ENCODE measurements at regions not wholly inside any gene's neighbourhood (a gene's known extent, or its start where the extent isn't known, plus 50 kb on each side); places are given as distances from the start of the nearest gene placed in this dataset.
"Not testable (repeated sequence)": the region's sequence is repeated elsewhere in the genome, so short reads cannot be mapped to it uniquely, and the experiment has no call there.

DNA sequence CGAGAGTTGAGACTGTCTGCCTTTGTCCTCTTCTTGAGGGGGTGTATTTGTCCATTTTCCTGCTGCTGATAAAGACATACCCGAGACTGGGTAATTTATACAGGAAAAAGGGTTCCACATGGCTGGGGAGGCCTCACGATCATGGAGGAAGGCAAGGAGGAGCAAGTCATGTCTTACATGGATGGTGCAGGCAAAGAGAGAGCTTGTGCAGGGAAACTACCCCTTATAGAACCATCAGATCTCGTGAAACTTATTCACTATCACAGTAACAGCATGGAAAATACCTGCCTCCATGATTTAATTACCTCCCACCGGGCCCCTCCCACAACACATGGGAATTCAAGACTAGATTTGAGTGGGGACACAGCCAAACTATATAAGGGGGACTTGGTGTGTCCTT lies 338.2 kb upstream of the TNRC6C start:
- no peak for FAIRE-seq
- no peak for DNase-seq (ENCODE audit: insufficient read length, low spot score)

DNA sequence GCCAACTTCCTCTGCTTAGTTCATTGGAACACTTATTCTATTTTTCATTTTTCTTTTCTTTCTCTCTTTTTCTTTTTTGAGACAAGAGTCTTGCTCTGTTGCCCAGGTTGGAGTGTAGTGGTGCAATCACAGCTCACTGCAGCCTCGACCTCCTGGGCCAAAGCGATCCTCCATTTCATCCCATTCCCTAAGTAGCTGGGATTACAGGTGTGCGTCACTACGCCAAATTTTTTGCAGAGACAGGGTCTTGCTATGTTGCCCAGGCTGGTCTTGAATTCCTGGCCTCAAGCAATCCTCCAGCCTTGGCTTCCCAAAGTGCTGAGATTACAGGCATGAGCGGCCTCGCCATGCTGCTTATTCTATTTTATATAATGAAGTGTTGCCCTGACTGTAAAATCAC lies 336.4 kb upstream of the TNRC6C start:
- not testable (repeated sequence) for FAIRE-seq; DNase-seq (ENCODE audit: insufficient read length, low spot score)

DNA sequence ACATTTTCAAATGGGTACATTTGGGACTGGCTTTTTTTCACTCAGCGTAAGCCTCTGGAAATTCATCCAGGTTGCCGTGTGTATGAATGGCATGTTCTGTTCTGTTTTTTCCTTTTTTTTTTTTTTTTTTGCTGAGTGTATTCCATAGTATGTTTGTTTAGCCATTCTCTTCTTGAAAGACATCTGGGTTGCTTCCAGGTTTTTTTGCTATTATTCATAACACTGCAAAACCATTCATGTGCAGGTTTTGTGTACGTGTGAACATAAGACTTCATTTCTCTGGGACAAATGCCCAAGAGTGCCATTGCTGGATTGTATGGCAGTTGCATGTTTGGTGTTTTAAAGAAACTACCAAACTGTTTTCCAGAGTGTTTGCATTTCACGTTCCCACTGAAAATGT lies 335.9 kb upstream of the TNRC6C start:
- no peak for FAIRE-seq
- DNase-seq (ENCODE audit: insufficient read length, low spot score): no peak

DNA sequence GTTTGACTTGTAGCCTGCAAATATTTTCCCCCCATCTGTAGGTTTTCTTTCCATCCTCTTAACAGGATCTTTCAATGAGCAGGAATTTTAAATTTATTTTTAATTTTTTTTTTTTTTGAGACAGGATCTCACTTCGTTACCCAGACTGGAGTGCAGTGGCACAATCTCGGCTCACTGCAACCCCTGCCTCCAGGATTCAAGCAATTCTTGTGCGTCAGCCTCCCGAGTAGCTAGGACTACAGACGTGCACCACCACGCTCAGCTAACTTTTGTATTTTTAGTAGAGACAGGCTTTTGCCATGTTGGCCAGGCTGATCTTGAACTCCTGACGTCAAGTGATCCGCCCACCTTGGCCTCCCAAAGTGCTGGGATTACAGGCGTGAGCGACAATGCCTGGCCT lies 335.2 kb upstream of the TNRC6C start:
- not testable (repeated sequence) for FAIRE-seq; DNase-seq (ENCODE audit: insufficient read length, low spot score)

DNA sequence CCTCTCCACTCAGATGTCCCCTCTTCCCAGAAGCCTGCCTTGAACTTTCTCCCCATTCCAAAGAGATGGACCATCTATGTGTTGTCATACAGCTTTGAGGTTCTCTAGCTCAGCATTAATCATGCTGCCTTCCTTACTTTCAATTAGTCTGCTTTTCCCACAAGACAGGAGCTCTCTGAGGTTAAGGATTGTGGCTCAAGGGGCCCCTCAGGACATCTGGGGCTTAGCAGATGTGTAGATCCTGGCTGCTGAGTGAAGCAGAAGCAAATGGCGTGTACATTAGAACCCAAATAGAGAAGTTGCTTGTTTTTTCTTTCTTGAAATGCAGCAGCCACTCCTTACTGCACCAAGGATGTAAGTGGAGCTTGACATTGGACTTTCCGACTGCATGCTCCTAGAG lies 330.5 kb upstream of the TNRC6C start:
- no peak for DNase-seq (ENCODE audit: insufficient read length, low spot score)
- no peak for FAIRE-seq

DNA sequence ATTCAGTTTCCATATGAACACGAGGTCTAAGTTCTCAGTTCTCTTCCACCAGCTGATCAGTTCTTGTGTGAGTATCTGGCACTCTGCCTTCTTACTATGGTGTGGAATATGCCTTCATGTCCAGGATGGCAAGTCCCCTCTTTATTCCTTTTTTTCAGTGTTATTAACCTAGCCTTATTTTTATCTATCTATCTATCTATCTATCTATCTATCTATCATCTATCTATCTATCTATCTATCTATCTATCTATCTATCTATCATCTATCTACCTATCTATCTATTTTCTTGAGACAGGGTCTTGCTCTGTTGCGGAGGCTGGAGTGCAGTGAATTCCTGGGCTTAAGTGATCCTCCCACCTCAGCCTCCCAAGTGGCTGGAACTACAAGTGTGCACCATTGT lies 329.2 kb upstream of the TNRC6C start:
- not testable (repeated sequence) for FAIRE-seq; DNase-seq (ENCODE audit: insufficient read length, low spot score)

DNA sequence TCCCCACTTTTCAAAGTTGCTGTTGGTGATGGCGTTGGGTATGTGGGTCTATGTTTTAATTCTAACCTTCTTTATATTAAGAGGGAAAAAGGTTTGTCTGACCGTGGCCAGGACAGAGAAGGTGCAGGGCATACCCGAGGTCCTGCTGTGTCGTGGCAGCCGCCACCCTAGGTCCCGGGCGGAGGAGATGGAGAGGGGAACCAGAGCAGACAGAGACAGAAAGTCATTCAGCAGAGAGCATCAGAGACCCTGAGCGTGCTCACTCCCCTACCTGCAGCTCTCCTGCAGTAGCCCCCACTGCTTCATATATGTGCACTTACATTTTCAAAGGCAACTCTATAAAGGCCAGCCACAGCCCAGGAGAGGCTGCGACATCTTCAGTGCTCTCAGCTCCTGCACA lies 327.2 kb upstream of the TNRC6C start:
- no peak for DNase-seq (ENCODE audit: insufficient read length, low spot score)
- FAIRE-seq: no peak

DNA sequence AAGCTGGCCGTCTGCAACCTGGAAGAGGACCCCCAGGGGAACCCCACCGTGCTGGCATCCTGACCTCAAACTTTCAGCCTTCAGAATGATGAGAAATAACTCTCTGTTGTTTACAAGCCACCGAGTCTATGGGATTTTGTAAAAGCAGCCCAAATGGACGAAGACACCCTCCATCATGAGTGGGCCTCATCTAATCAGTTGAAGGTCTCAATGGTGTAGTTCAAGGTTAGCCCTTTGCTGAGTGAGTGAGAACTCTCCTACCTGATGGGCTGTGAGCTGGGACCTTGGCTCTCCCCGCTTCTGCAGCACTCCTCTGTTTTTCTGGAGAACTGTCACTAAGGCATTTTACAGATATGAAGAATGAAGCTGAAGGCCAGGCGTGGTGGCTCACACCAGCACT lies 325.9 kb upstream of the TNRC6C start:
- FAIRE-seq (no peak), DNase-seq (ENCODE audit: insufficient read length, low spot score) (no peak)

DNA sequence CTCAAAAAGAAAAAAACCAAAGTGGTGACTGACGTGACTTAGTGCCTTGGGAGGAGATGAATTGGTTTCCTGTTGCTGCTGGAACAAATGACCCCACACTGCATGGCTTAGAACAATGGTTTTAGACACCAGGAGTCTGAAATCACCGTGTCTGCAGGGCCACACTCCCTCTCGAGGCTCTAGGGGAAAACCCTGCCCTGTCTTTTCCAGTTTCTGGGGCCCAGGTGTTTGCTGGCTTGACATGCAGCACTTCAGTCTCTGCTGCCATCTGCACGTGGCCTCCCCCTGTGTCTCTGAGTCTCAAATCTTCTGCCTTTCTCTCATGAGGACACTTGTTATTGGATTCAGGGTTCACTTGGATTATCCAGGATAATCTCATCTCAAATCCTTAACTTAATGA lies 323.8 kb upstream of the TNRC6C start:
- DNase-seq (ENCODE audit: insufficient read length, low spot score) (no peak), FAIRE-seq (peak; percentile 56)

DNA sequence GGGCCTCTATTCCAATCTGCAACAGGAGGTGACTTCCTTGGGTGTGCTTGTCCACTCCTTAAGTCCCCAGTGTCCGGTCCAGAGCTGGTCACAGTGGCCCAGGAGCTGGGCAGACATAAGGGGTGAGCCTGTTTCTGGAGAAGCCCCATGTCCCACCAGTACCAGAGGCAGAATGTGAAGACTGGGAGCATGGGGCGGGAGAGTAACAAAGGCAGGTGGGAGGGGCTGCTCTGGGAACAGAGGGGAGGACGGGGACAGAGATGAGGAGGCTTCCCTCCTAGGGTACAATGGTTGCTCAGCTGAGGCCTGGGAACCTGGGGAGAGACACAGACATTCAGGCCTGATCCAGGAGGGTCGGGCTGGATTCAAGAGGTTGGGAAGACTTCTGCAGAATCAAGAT lies 323.3 kb upstream of the TNRC6C start:
- FAIRE-seq (no peak), DNase-seq (ENCODE audit: insufficient read length, low spot score) (no peak)

DNA sequence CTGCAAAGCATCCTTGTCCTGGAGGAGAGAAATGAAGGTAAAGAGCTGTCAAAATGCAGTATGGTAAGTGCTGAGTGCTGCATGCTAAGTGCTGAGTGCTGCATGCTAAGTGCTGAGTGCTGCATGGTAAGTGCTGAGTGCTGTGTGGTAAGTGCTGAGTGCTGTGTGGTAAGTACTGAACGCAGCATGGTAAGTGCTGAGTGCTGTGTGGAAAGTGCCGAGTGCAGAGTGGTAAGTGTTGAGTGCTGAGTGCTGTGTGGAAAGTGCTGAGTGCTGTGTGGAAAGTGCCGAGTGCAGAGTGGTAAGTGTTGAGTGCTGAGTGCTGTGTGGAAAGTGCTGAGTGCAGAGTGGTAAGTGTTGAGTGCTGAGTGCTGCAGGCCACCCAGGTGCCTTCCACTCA lies 322.7 kb upstream of the TNRC6C start:
- not testable (repeated sequence) for FAIRE-seq; DNase-seq (ENCODE audit: insufficient read length, low spot score)

DNA sequence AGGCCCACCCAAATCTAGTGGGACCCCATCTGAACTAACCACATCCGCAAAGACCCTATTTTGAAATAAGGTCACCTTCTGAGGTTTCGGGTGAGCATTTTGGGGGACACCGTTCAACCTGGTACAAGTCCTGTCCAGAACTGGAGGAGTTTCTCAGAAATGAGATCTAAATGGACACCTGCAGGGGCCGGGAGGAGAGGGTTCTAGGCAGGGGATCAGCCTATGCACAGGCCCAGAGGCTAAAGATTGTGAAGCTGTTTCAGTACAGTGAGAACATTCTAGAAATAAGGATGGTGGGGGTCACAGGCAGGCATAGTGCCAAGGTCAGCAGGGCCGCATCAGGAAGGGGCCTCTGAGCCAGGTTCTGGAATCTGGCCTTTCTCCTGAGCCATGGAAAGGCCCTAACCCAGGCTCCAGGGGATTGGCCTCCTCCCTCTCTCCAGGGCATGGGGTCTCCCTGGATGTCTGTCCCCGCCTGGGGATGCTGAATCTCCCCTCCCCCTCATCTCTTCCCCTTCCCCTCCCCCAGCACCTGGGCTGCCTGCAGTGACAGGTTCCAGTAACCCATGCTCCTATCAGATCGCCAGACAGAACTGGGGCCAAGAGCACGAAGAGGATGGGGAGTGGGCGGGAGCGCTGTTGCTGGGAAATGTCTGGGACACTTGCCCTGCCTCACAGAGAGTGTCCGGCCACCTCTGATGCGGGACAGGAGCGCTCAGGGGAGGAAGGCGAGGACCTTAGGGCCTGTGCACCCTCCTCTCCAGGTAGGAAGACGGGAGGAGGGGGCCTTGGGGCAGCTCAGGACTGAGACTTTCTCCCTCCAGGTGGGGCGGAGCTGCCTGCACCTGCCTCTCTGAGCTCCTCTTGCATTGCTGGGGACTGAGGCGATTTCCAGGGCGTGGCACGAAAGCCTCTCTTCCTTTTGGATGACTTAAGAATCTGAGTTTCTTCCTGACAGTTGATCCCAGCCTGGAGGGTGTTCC lies 321.4 kb upstream of the TNRC6C start:
- no peak for DNase-seq (ENCODE audit: insufficient read length, low spot score)

DNA sequence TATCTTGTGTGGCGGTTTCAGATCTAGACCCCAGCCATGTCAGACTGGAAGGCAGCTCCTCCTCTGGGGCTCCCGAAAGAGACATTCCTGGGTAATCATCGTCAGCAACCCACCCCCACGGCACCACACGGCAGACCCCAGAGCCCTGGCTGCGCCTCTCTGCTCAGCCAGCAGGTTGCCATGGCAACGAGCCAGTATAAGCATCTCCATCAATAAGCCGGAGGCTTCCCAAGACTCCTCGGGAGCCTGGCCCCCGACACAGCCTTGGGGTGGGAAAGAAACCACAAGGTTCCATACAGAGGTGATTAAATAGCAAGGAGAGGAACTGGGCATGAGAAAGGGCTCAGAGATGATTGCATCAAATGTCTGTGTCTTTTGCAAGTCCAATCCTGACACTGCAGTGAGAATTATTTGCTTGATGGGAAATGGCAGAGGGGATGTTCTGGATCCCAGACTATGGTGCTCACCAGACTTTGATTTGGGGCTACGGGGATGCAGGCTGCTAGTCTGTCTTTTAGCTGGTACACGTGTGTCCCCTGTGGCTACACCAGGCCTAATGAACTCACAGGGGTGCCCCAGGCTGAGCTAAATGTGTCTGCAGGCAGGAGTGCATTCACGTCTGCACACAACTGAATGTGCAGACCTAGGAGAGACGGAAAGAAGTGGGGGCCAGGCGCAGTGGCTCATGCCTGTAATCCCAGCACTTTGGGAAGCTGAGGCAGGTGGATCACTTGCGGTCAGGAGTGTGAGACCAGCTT lies 320.5 kb upstream of the TNRC6C start:
- no peak for DNase-seq (ENCODE audit: insufficient read length, low spot score)
- FAIRE-seq: no peak

More for the DNA sequence above, 321.4 kb upstream of the TNRC6C start:
- FAIRE-seq: no peak

DNA sequence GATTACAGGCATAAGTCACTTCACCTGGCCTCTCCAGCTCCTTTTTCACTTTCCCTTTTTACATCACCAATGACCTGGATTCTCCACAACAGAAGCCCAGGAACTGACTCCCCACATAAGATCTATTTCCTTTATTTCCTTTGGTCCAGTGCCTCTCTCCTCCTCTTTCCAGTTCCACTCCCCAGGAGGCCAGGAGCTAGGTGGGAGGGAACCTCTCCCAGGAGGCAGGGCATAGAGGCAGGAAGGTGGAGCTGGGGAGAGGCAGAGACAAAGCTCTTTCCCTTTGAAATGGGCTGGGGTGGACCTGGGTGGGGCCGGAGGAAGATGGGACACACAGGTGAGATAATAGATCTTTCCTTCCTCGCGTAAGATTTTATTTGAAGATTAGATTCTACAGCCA lies 318.3 kb upstream of the TNRC6C start:
- DNase-seq (ENCODE audit: insufficient read length, low spot score): no peak
- no peak for FAIRE-seq

DNA sequence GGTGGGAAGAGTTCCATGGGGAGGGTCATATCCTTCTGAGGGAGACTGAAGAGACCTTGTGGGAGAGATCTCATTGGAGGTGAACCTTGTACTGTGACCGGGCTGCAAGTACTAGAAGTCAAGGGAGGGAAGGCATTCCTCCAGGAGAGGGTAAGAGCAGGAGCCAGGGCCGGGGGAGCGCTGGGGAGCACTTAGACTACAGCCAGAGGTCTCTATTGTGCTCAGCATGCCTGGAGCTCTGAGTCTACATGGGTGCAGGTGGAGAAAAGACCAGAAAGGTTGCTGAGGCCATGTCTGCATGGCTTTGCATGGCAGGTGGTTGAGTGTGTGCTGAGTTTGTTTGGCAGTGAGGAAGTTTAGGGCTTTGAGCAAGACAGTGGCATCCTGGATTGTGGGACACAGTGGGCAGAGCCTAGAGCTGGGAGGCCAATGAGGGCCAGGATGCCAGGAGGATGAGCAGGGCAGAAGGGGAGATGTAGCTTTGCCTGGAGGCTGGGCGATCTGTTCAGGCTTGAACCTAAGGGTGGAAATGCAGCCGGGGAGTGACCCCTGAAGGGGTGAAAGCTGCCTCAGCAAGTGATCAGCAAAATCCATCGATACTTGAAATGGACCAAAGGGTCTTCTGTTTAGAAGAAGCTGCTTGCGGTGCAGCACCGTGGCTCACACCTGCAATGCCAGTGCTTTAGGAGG lies 317.4 kb upstream of the TNRC6C start:
- FAIRE-seq (no peak), DNase-seq (ENCODE audit: insufficient read length, low spot score) (no peak)

DNA sequence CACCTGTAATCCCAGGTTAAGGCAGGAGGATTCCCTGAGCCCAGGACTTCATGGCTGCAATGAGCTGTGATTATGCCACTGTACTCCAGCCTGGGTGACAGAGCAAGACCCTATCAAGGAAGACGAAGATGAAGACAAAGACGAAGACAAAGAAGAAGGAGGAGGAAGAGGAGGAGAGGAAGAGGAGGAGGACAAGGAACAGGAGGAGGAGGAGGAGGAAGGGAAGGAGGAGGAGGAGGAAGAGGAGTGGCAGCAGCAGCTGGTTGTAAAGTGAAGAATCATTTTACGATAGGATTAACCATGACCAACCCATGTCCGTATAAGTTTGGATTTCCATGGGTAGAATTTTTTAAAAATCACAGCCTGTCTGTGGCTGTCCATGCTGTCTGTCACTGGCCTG lies 316.8 kb upstream of the TNRC6C start:
- DNase-seq (ENCODE audit: insufficient read length, low spot score) (no peak), FAIRE-seq (no peak)

DNA sequence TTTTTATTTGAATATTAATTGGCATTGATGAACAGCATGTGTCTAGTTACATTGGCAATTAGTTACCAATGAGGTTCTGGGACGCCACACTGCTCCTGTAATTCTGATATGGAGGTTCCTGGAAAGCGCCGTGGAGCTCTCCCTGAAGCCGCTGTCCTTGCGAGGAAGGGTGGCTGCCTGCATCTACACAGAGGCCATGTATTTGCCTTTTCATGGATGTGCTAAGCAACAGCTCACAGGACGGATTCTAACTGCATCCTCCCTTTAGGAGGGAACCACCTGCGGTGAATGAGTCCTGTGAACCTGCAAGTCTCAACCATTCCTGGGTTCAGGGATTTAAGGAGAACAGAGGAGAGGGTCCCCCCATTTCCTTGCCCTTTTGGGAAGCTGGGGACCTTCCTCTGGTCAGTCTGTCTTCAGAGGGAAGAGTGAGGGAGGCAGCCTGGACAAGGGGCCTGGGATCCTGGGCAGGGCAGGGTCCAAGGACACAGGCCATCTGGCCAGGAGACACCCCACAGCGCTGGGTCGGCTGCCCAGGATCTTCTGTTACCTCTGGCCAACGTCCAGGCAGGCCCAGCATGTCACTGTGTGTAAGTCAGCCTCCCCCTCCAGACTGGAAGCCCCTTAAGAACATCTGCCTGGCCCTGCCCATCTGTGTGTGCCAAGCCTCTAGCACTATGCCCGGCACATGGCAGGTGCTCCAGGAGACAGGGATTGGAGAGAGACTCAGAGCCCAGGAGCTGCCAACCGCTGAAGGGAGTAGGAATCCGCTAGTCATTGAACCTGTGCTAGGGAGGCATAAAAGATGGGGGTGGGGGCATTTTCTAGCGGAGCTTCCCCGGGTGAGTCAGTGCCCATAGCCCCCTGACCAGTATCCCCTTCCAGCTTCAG lies 314.1 kb upstream of the TNRC6C start:
- DNase-seq (ENCODE audit: insufficient read length, low spot score) (no peak), FAIRE-seq (no peak)

DNA sequence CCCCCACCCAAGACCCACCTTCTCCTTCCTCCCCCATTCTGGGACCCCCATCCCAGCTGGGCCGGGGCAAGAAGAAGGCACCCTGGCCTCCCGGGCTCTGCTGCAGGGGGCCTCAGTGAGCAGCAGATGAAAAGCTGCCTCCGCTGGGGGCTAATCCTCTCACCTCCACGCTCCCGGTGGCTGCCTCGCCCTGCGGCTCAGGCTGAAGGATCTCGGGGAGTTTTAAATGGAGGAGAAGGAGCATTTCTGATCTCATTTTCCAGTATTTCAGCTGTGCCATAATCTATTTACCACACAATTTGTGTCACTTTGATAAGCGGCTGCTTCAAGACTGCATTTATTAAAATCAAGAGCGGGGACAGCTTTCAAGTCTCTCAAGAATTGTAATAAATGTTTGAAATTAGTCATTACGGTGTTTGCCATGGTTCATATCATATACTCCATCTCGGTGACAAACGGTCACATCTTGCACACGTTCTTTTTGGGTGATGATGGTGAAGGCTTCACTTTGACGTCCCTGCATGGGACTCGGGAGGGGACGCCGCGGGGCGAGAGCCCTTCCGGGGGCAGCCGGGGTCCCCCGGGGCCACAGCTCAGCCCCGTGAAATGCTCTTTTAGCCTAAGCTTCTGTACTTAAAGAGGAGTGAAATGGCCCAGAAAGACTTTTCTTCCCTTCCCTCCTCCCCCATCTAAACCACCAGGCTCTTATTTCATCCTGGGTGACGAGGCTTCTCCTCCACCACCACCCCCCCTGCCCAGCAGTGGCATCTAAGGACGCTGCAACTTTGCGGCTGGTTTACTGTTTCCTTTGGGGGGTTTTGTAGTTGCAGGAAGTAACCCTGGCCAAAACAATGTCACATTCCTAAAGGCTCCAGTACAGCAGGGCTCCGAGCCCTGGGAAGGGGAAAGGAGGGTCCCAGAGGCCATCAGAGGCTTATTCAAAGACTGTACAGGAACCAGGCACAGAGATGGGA lies 313.1 kb upstream of the TNRC6C start:
- no peak for FAIRE-seq
- DNase-seq (ENCODE audit: insufficient read length, low spot score): no peak

DNA sequence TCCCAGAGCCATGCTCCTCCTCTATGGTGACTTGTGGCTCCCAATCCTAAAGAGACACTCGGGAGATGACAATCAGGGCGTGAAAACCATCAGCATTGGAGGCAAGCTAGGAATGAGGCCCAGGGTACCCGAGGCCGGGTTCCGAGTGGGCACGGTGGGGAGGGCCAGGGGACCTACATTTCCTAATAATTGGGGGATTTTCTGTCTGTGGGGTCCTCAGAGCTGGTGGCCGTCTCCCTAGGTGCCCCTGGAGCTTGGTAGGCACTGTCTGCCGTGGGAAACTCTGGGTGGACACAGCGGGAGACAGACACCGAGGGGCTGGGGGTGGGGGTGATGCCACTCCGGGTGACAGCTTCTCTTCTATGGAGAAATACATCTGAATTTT lies 312.5 kb upstream of the TNRC6C start:
- FAIRE-seq (no peak), DNase-seq (ENCODE audit: insufficient read length, low spot score) (no peak)
